Keratinocyte (primary cell): ENCODE measurements at regions not wholly inside any gene's neighbourhood (a gene's known extent, or its start where the extent isn't known, plus 50 kb on each side); places are given as distances from the start of the nearest gene placed in this dataset.

Source experiments
- DNase-seq: peaks from one replicate; pipeline ENCODE4 v3.0.0-alpha.2; 2011; ENCODE audit warnings: low read depth, missing footprints, low spot score
- FAIRE-seq: peaks from 2 replicates; lab custom pipeline; 2011; peaks lifted over from hg19 to GRCh38; lab: Jason Lieb, UNC
- H2AFZ ChIP-seq: 2 replicates; pipeline ENCODE4 v1.6.0; 2012; ENCODE audit warnings: low read length, control low read depth, inconsistent platforms; ENCODE audit not compliant: control insufficient read depth
- H3K27ac ChIP-seq: 2 replicates; pipeline ENCODE4 v1.5.1; 2011; ENCODE audit warnings: low read length; ENCODE audit not compliant: control insufficient read depth, insufficient read depth
- H3K27me3 ChIP-seq: 3 replicates; pipeline ENCODE4 v1.6.0; 2011; ENCODE audit warnings: low read length; ENCODE audit not compliant: control insufficient read depth, insufficient read depth; ENCODE audit errors: extremely low read depth
- H3K36me3 ChIP-seq, 2 experiments: 2 replicates in 1 of 2; 3 replicates in 1 of 2; pipeline ENCODE4 v1.5.1; 2011; ENCODE audit warnings: low read length in 2 of 2, mild to moderate bottlenecking in 1 of 2; ENCODE audit not compliant: control insufficient read depth in 2 of 2, insufficient read depth in 2 of 2; ENCODE audit errors: extremely low read depth in 1 of 2
- H3K4me1 ChIP-seq: 3 replicates; pipeline ENCODE4 v1.5.1; 2011; ENCODE audit warnings: low read length; ENCODE audit not compliant: control insufficient read depth, insufficient read depth; ENCODE audit errors: extremely low read depth
- H3K4me2 ChIP-seq: 3 replicates; pipeline ENCODE4 v1.6.0; 2011; ENCODE audit warnings: low read depth, low read length; ENCODE audit not compliant: control insufficient read depth, insufficient read depth; ENCODE audit errors: extremely low read depth
- H3K4me3 ChIP-seq, 3 experiments: fragments of 200-600 bp in 1 of 3; sonication (generic) in 1 of 3; 2 replicates in 2 of 3; 3 replicates in 1 of 3; pipeline ENCODE4 v1.5.1; 2011 to 2016; ENCODE audit warnings: low read length in 3 of 3, mild to moderate bottlenecking in 3 of 3, control low read depth in 2 of 3, inconsistent platforms in 1 of 3, low read depth in 1 of 3, mixed read lengths in 1 of 3, mixed run types in 1 of 3, moderate library complexity in 1 of 3; ENCODE audit not compliant: control insufficient read depth in 2 of 3, insufficient read depth in 2 of 3; ENCODE audit errors: extremely low read depth in 1 of 3
- H3K79me2 ChIP-seq: 2 replicates; pipeline ENCODE4 v1.6.0; 2012; ENCODE audit warnings: low read length; ENCODE audit not compliant: control insufficient read depth, insufficient read depth
- H3K9ac ChIP-seq: 3 replicates; pipeline ENCODE4 v1.6.0; 2011; ENCODE audit warnings: low read length; ENCODE audit not compliant: control insufficient read depth, insufficient read depth; ENCODE audit errors: extremely low read depth
- H3K9me1 ChIP-seq: 3 replicates; pipeline ENCODE4 v1.6.0; 2011; ENCODE audit warnings: low read length; ENCODE audit not compliant: control insufficient read depth, insufficient read depth; ENCODE audit errors: extremely low read depth
- H3K9me3 ChIP-seq: 2 replicates; pipeline ENCODE4 v1.5.1; 2012; ENCODE audit warnings: low read depth, low read length; ENCODE audit not compliant: control insufficient read depth
- H4K20me1 ChIP-seq: 3 replicates; pipeline ENCODE4 v1.6.0; 2011; ENCODE audit warnings: low read length; ENCODE audit not compliant: control insufficient read depth, insufficient read depth; ENCODE audit errors: extremely low read depth
- EZH2 ChIP-seq: IDR thresholded peaks from one replicate; pipeline ENCODE4 v1.6.1; 2012; ENCODE audit warnings: inconsistent platforms, mild to moderate bottlenecking, low read length, moderate library complexity
- dilution Hi-C: fragments of 300-500 bp; cut with MboI; formaldehyde crosslinking; loops from one replicate; pipeline ENCODE4 v1.7.0; 2020; ENCODE audit warnings: low sequenced_read_pairs; ENCODE audit not compliant: extremely low pct_ligation_motif_present
- TF ChIP-seq, protein P1 (sequence below), 3 experiments: IDR thresholded peaks in 1 of 3; conservative IDR thresholded peaks in 1 of 3; optimal IDR thresholded peaks in 1 of 3; 2 replicates in 2 of 3; 3 replicates in 1 of 3; pipeline versions ENCODE3 to v1.5.1; 2011; ENCODE audit warnings: low read length in 3 of 3, mild to moderate bottlenecking in 3 of 3, moderate library complexity in 2 of 3, control low read depth in 1 of 3, inconsistent platforms in 1 of 3; ENCODE audit not compliant: insufficient read depth in 2 of 3; ENCODE audit errors: extremely low read depth in 1 of 3

DNA sequence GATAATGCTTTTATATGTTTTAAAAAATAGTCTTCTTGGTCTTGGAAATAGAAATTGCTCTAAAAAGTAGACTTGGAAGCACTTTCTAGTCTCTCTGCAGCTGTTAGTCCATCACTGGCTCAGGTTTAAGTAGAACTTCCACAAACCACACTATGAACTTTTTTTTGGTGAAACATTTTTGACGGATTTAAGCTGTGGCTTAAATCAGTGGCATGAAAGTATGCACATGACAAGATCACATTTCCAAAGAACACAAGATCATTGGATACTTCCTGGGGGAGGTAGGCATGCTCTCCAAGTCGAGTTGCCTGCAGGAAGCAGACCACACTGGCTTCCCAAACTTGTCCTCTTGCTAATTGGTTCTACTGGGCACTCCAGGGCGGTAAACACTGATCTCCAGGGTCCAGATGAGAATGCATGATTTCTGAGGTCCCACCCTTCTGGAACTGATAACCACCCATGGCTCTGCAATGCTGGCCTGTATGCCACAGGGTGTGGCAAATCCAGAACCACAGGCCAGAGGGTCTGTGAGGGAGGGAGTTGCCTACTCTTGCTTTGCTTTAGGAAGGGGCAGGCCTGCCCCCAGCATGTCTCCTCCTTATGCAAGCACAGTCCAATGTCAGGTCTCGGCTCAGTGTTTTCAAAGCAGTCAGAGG is 331.9 kb upstream of the SFRP2 start:
- Histone ChIP-seq H3K4me3 (no peak overlapping the region), H3K27me3 (no peaks in the 10 kb centered on the region), H2AFZ (no peak overlapping the region), H3K4me1 (peaks cover 18% of the 10 kb centered on the region), H3K9me1 (no peaks in the 10 kb centered on the region), H3K36me3 (no peaks in the 10 kb centered on the region), H3K9ac (no peak overlapping the region), H3K4me2 (no peak overlapping the region), H3K79me2 (no peaks in the 10 kb centered on the region), H3K27ac (no peak overlapping the region), H4K20me1 (no peaks in the 10 kb centered on the region), H3K9me3 (no peaks in the 10 kb centered on the region)
- DNase-seq (no peak), FAIRE-seq (no peak)
- TF ChIP-seq, protein P1, sequence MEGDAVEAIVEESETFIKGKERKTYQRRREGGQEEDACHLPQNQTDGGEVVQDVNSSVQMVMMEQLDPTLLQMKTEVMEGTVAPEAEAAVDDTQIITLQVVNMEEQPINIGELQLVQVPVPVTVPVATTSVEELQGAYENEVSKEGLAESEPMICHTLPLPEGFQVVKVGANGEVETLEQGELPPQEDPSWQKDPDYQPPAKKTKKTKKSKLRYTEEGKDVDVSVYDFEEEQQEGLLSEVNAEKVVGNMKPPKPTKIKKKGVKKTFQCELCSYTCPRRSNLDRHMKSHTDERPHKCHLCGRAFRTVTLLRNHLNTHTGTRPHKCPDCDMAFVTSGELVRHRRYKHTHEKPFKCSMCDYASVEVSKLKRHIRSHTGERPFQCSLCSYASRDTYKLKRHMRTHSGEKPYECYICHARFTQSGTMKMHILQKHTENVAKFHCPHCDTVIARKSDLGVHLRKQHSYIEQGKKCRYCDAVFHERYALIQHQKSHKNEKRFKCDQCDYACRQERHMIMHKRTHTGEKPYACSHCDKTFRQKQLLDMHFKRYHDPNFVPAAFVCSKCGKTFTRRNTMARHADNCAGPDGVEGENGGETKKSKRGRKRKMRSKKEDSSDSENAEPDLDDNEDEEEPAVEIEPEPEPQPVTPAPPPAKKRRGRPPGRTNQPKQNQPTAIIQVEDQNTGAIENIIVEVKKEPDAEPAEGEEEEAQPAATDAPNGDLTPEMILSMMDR (optimal IDR thresholded peaks at IDR 0.05 in 1 of 3, IDR thresholded peaks at IDR 0.05 in 1 of 3, conservative IDR thresholded peaks at IDR 0.05 in 1 of 3; ENCODE audit: extremely low read depth in 1 of 3, insufficient read depth in 2 of 3, low read length in 3 of 3), result no peak
- TF ChIP-seq EZH2, result no peak
- dilution Hi-C loops, result no loop called here

DNA sequence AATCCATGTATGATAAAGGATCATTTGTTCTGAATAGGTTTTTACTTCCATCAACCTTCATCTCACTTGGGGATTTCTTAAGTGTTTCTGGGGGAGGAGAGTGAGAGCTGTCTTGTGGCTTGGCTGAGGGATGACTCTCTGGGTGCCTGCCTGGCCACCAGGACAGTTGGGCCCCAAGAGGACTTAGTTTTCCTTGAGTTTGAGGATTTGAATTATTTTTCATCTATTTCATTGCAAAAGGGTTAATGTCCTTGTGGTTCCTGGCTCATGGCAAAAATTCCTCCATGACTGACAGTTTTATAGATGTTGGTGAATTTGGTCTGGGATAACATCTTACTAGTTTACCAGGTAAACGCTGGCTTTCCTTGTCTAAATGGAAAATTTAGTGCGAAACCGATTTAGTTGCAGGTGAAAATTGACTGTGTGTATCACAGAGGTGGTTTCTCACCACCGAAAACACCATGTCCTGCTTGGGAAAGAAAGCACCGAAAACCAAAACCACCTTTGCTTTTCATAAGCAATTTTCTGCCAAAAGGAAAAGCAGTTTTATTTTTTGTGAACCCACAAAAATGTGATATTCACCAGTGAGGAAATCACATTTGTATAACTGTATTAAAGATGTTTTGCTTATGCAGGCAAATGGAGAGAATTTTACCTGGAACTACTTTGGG is 331.3 kb upstream of the SFRP2 start:
- Histone ChIP-seq H4K20me1 (no peaks in the 10 kb centered on the region), H3K4me3 (no peak overlapping the region), H3K27ac (no peak overlapping the region), H3K9me1 (no peaks in the 10 kb centered on the region), H3K79me2 (no peaks in the 10 kb centered on the region), H2AFZ (no peak overlapping the region), H3K27me3 (no peaks in the 10 kb centered on the region), H3K9ac (no peak overlapping the region), H3K4me1 (peaks cover 11% of the 10 kb centered on the region), H3K9me3 (no peaks in the 10 kb centered on the region), H3K4me2 (no peak overlapping the region), H3K36me3 (no peaks in the 10 kb centered on the region)
- FAIRE-seq (no peak), DNase-seq (no peak)
- dilution Hi-C loops, result no loop called here
- TF ChIP-seq, protein P1 (optimal IDR thresholded peaks at IDR 0.05 in 1 of 3, IDR thresholded peaks at IDR 0.05 in 1 of 3, conservative IDR thresholded peaks at IDR 0.05 in 1 of 3; ENCODE audit: extremely low read depth in 1 of 3, insufficient read depth in 2 of 3, low read length in 3 of 3), result no peak
- TF ChIP-seq EZH2, result no peak
